LNCAP (cell line): ENCODE measurements at regions not wholly inside any gene's neighbourhood (a gene's known extent, or its start where the extent isn't known, plus 50 kb on each side); places are given as distances from the start of the nearest gene placed in this dataset.

ENCODE experiments used
- TF ChIP-seq, protein P1 (sequence below): fragments of 450-650 bp; IDR thresholded peaks from 2 replicates; pipeline ENCODE4 v1.5.1; 2017; ENCODE audit warnings: mild to moderate bottlenecking

DNA sequence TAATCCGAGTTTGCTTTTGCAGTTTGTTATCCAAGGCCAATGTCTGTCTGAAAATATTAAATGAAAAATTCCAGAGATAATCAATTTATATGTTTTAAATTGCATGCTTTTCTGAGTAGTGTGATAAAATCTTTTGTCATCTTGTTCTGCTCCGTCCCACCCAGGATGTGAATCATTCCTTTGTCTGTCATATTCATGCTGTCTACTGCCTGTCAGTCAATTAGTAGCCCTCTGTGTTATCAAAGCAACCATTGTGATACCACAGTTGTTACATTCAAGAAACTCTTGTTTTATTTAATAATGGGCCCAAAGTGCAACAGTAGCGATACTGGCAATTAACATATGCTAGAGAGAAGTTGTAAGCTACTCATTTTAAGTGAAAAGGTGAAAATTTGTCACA, 819.3 kb downstream of the BRINP3 start:
- TF ChIP-seq, protein P1, sequence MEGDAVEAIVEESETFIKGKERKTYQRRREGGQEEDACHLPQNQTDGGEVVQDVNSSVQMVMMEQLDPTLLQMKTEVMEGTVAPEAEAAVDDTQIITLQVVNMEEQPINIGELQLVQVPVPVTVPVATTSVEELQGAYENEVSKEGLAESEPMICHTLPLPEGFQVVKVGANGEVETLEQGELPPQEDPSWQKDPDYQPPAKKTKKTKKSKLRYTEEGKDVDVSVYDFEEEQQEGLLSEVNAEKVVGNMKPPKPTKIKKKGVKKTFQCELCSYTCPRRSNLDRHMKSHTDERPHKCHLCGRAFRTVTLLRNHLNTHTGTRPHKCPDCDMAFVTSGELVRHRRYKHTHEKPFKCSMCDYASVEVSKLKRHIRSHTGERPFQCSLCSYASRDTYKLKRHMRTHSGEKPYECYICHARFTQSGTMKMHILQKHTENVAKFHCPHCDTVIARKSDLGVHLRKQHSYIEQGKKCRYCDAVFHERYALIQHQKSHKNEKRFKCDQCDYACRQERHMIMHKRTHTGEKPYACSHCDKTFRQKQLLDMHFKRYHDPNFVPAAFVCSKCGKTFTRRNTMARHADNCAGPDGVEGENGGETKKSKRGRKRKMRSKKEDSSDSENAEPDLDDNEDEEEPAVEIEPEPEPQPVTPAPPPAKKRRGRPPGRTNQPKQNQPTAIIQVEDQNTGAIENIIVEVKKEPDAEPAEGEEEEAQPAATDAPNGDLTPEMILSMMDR, result no peak

DNA sequence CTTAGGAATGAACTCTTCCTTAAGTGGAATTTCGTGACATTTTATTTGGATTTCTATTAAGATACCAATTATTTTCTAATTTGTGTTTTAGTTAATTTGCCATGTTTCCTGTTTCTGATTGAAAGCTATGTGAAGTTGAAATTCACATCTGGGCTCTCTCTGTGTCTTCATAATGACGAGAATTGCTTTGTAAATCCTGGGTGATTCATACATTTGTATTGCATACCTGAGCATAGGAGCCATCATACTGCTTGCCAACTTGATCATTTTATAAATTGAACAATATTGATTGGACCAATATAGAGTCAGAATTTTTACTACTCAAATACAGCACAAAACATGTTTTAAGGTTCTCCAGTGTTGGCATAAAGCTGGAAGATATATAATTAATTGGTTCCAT, 817.9 kb downstream of the BRINP3 start:
- TF ChIP-seq, protein P1, result no peak

DNA sequence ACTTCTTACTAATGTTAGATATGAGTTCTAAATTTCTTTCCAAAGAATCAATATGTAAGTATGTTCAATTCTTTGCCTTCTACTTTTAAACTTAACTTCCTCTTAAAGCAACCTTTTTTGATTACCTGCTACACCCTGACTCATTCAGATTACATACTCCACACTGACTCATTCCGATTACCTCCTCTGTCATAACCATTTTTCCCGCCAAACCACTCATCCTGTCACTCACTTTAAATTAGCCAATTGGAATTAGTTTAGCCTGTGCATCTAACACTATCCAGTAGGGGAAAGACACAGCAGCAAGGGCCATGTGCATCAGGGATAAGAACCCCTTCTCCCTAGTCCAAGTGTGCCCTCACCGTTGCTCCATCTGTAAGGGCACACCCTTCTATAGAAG, 815.5 kb downstream of the BRINP3 start:
- TF ChIP-seq, protein P1, result no peak

DNA sequence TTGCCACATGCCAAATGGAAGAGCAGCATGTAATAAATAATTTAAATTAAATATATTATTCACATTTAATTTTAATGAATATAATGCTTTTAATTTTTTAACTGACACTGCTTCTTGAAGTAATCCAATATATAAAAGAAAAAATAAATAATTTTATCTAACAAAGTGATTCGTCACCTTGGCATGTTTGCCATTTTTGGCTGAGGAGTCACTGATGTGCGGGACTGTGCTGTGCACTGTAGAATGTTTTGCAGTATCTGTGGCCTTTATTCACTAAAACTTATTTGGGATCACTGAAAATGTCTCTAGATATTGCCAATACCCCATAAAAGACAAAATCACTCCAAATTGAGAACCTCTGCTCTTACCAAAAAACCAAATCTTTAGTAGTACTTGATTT, 807.8 kb downstream of the BRINP3 start:
- TF ChIP-seq, protein P1, result no peak

DNA sequence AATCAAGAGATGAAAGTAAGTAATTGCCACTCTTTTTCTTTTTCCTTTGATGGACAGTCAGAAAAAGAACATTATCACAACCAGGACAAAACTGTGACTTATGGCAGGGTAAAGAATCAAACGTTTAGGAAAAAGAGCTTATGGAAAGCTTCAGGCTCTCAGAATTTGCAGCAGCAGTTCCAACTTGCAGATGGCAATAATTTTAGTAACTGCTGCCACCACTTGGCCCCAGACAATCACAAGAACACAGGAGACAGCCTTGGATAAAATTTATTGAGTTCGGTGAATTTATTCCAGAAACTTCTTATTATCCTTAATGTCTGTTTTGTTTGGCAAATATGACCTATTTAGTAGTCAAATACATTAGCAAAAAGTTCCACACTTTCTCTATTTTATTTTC, 804.4 kb downstream of the BRINP3 start:
- TF ChIP-seq, protein P1, result peak; percentile 46; the same call in 1 of the 2 replicates

DNA sequence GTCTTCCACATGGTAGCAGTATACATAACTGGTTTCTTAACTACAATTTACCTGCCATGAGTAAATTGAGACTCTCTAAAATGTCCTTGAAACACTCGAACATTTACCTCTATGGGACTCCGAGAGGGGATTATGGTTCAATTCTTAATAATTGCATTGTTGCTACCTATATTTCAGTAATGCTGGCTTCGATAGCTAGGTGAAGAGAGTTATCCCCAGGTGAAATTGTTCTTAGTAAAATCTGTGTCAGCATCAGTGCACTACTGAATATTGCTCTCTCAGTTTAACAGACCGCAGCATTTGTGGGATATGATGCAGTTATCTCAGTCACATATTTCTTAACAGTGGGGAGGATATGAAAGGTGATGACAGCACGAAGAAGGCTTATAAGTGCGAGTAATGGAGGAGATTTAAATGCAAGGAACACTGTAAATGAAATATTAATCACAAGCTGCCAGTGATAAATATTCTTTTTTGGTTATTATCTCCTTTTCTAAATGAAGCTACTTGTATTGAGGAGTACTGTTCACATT, 801.9 kb downstream of the BRINP3 start:
- TF ChIP-seq, protein P1, result no peak

DNA sequence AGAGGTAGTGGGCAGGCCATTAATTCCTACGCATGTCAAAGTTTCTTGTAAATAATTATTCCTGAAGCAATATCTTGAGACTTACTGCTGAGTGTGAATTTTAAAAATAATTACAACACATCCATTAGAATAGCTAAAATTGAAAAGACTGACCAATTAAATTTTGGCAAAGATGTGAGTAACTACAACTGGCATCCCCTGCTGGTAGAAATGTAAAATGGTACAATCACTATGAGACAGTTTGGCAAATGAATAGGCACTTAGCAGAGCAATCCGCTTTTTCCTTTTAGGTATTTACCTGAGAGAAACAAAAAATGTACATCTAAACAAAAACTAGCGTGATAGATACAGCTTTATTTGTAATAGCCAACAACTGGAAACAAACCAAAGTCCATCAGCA, 798.9 kb downstream of the BRINP3 start:
- TF ChIP-seq, protein P1, result peak; percentile 71
